ENCODE measurements at regions not wholly inside any gene's neighbourhood (a gene's known extent, or its start where the extent isn't known, plus 50 kb on each side); places are given as distances from the start of the nearest gene placed in this dataset.

GRCh38 chr12:59194794-59195193, 274.5 kb upstream of the LRIG3 start:
- TF ChIP-seq CTCF (IDR thresholded peaks at IDR 0.05; ENCODE audit: poor library complexity), result no peak
- TF ChIP-seq EZH2 (IDR thresholded peaks at IDR 0.05; ENCODE audit: borderline replicate concordance), result no peak
- TF ChIP-seq EZH2phosphoT487 (IDR thresholded peaks at IDR 0.05; ENCODE audit: low read depth, severe bottlenecking, unreplicated experiment), result no peak

All from hepatocyte (in vitro differentiated cells).